ENCODE measurements at regions not wholly inside any gene's neighbourhood (a gene's known extent, or its start where the extent isn't known, plus 50 kb on each side); places are given as distances from the start of the nearest gene placed in this dataset.

GRCh38 chrX:9260603-9261002, 204.3 kb upstream of the TBL1X start:
- intact Hi-C loops (cut with micrococcal nuclease) = no loop called here
- DNase-seq = no peak
- H3K27ac Mint-ChIP-seq = no peak overlapping the region

DNA sequence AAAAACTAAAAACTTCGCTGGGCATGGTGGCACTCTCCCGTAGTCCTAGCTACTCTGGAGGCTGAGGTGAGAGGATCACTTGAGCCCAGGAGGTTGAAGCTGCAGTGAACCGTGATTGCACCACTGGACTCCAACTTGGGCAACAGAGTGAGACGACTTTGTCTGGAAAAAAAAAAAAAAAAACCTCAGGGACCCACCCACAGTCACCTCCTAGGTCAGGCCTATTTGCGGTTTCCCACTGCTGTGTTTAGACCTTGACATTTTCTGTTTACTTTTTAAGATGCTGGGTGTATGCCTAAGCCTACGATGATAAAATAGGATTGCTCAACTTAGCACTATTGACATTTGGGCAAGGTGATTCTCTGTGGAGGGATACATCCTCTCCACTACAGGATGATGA, 197.4 kb upstream of the TBL1X start:
- CTCF ChIA-PET = no interaction called here
- H3K4me1 Mint-ChIP-seq (ENCODE audit: low read depth) = peaks cover 8% of the 10 kb centered on the region
- H3K4me3 Mint-ChIP-seq = no peak overlapping the region
- DNase-seq = no peak
- no peaks in the 10 kb centered on the region for H3K27me3 Mint-ChIP-seq (ENCODE audit: low read depth)
- H3K36me3 Mint-ChIP-seq (ENCODE audit: low read depth) = no peaks in the 10 kb centered on the region
- no peak overlapping the region for H3K27ac Mint-ChIP-seq
- intact Hi-C loops (cut with micrococcal nuclease) = no loop called here
- no peaks in the 10 kb centered on the region for H3K9me3 Mint-ChIP-seq

More at GRCh38 chrX:9260603-9261002, 204.3 kb upstream of the TBL1X start:
- peaks cover 1% of the 10 kb centered on the region for H3K36me3 Mint-ChIP-seq (ENCODE audit: low read depth)
- H3K9me3 Mint-ChIP-seq = peaks cover 5% of the 10 kb centered on the region
- H3K27me3 Mint-ChIP-seq (ENCODE audit: low read depth) = no peaks in the 10 kb centered on the region
- H3K4me1 Mint-ChIP-seq (ENCODE audit: low read depth) = peaks cover 51% of the 10 kb centered on the region
- no peak overlapping the region for H3K4me3 Mint-ChIP-seq
- CTCF ChIA-PET = no interaction called here

- no peak overlapping the region for H3K27ac Mint-ChIP-seq
- H3K4me1 Mint-ChIP-seq (ENCODE audit: low read depth) = no peaks in the 10 kb centered on the region
- H3K27me3 Mint-ChIP-seq (ENCODE audit: low read depth) = no peaks in the 10 kb centered on the region
- H3K4me3 Mint-ChIP-seq = no peak overlapping the region
- DNase-seq = no peak
- H3K9me3 Mint-ChIP-seq = no peaks in the 10 kb centered on the region
- CTCF ChIA-PET = no interaction called here
- intact Hi-C loops (cut with micrococcal nuclease) = no loop called here
- H3K36me3 Mint-ChIP-seq (ENCODE audit: low read depth) = no peaks in the 10 kb centered on the region
Observed at GRCh38 chrX:9269134-9269533, 195.7 kb upstream of the TBL1X start.

- no peak for DNase-seq
- no peaks in the 10 kb centered on the region for H3K4me1 Mint-ChIP-seq (ENCODE audit: low read depth)
- H3K4me3 Mint-ChIP-seq = no peak overlapping the region
- no peaks in the 10 kb centered on the region for H3K36me3 Mint-ChIP-seq (ENCODE audit: low read depth)
- H3K27ac Mint-ChIP-seq = no peak overlapping the region
- no peaks in the 10 kb centered on the region for H3K27me3 Mint-ChIP-seq (ENCODE audit: low read depth)
- intact Hi-C loops (cut with micrococcal nuclease) = no loop called here
- no peaks in the 10 kb centered on the region for H3K9me3 Mint-ChIP-seq
- CTCF ChIA-PET = interaction anchor here (0.7 kb wide), 1 partner anchor 392 kb away, joined by 3 read pairs; no protein-coding TSS in a partner anchor
Observed at GRCh38 chrX:9271789-9272525, 192.9 kb upstream of the TBL1X start.

DNA sequence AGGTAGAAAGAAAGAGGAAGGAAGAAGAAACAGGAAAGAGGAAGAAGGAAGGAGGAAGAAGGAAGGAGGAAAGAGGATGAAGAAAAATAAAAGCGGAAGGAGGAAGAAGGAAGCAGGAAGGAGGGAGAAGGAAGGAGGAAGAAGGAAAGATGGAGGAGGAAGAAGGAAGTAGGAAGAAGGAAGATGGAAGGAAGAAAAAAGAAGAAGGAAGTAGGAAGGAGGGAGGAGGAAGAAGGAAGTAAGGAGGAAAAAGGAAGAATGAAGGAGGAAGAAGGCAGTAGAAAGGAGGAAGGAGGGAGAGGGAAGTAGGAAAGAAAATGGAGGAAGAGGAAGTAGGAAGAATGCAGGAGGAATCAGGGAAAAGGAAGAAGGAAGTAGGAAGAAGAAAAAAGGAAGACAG, 191.1 kb upstream of the TBL1X start:
- intact Hi-C loops (cut with micrococcal nuclease) = no loop called here
- no peaks in the 10 kb centered on the region for H3K27me3 Mint-ChIP-seq (ENCODE audit: low read depth)
- CTCF ChIA-PET = no interaction called here
- H3K4me3 Mint-ChIP-seq = no peak overlapping the region
- H3K4me1 Mint-ChIP-seq (ENCODE audit: low read depth) = no peaks in the 10 kb centered on the region
- no peak for DNase-seq
- H3K36me3 Mint-ChIP-seq (ENCODE audit: low read depth) = no peaks in the 10 kb centered on the region
- H3K27ac Mint-ChIP-seq = no peak overlapping the region
- no peaks in the 10 kb centered on the region for H3K9me3 Mint-ChIP-seq

DNA sequence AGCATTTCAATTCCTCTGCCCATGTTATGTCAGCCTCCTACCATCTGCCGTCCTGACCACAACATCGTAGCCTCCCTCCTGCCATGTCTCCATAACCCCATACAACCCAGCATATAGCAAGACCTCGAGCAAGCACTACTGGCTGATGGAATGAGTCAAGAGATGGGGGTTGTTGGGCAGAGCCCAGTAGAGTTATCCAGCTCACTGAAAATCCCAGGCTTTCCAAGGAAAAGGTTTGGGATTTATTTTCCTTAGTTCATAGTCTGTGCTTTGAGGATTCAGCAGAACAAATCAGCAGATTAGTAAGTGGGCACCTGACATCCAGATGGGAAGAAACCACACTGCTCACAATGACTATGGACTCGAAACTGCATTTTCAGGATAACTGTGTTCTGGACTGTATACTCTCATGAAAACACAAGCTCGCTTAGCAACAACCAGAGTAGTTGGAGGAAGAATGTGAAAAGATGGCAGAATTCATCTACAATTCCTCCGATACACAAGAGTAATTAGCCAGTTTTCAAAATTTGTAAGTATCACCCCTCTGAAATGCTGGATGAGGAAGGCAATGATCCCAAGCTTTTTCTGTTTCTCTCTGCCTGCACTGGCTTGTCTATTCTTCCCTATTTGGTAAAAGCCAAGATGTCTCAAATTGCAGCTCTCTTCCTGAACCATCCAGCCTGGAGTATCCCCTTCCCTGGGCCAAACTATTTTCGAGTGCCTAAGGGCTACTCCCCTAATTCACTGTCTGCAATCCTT, 186.2 kb upstream of the TBL1X start:
- Mint-ChIP-seq H3K27me3 (ENCODE audit: low read depth) (no peaks in the 10 kb centered on the region), H3K4me1 (ENCODE audit: low read depth) (peaks cover 17% of the 10 kb centered on the region), H3K9me3 (no peaks in the 10 kb centered on the region), H3K27ac (no peak overlapping the region), H3K36me3 (ENCODE audit: low read depth) (no peaks in the 10 kb centered on the region), H3K4me3 (no peak overlapping the region)
- DNase-seq = no peak
- CTCF ChIA-PET = no interaction called here
- intact Hi-C loops (cut with micrococcal nuclease) = no loop called here

- Mint-ChIP-seq H3K9me3 (no peaks in the 10 kb centered on the region), H3K27ac (no peak overlapping the region), H3K36me3 (ENCODE audit: low read depth) (no peaks in the 10 kb centered on the region), H3K4me1 (ENCODE audit: low read depth) (peaks cover 17% of the 10 kb centered on the region), H3K4me3 (no peak overlapping the region), H3K27me3 (ENCODE audit: low read depth) (no peaks in the 10 kb centered on the region)
- intact Hi-C loops (cut with micrococcal nuclease) = no loop called here
- CTCF ChIA-PET = no interaction called here
- DNase-seq = no peak
Observed at GRCh38 chrX:9279234-9279544, 185.7 kb upstream of the TBL1X start.

- intact Hi-C loops (cut with micrococcal nuclease) = no loop called here
- no peak for DNase-seq
- Mint-ChIP-seq H3K4me3 (no peak overlapping the region), H3K27me3 (ENCODE audit: low read depth) (no peaks in the 10 kb centered on the region), H3K9me3 (no peaks in the 10 kb centered on the region), H3K36me3 (ENCODE audit: low read depth) (no peaks in the 10 kb centered on the region), H3K27ac (no peak overlapping the region), H3K4me1 (ENCODE audit: low read depth) (peaks cover 26% of the 10 kb centered on the region)
- CTCF ChIA-PET = no interaction called here
Observed at GRCh38 chrX:9280831-9281230, 184.0 kb upstream of the TBL1X start.

GRCh38 chrX:9282325-9282724, 182.5 kb upstream of the TBL1X start:
- CTCF ChIA-PET = no interaction called here
- intact Hi-C loops (cut with micrococcal nuclease) = no loop called here
- no peak for DNase-seq
- H3K36me3 Mint-ChIP-seq (ENCODE audit: low read depth) = no peaks in the 10 kb centered on the region
- H3K4me1 Mint-ChIP-seq (ENCODE audit: low read depth) = peaks cover 33% of the 10 kb centered on the region
- no peak overlapping the region for H3K4me3 Mint-ChIP-seq
- H3K9me3 Mint-ChIP-seq = no peaks in the 10 kb centered on the region
- no peak overlapping the region for H3K27ac Mint-ChIP-seq
- H3K27me3 Mint-ChIP-seq (ENCODE audit: low read depth) = no peaks in the 10 kb centered on the region

DNA sequence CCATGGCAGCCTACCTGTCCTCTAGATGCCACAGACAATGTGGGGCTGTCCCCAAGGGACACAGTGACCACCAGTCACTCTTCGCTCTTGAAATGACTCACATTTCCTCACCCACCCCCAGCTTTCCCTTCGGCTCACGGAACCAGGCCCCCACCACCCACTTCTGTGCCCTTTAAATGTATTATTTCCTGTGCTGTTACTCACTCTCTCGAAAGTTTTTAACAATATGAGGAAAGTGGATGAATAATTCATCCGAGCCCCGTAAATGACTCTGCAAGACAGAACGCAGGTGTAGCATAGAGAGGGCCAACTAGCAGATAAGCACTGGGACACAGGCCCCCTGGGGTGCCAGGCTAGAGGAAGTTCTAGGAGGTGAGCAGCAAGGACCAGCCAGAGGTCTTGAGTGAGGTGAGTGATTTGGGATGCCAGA, 179.5 kb upstream of the TBL1X start:
- Mint-ChIP-seq H3K9me3 (no peaks in the 10 kb centered on the region), H3K27me3 (ENCODE audit: low read depth) (no peaks in the 10 kb centered on the region), H3K36me3 (ENCODE audit: low read depth) (no peaks in the 10 kb centered on the region), H3K4me3 (no peak overlapping the region), H3K27ac (peak overlapping the region; percentile 83), H3K4me1 (ENCODE audit: low read depth) (peaks cover 25% of the 10 kb centered on the region)
- CTCF ChIA-PET = no interaction called here
- DNase-seq = peak; percentile 78
- intact Hi-C loops (cut with micrococcal nuclease) = loop anchor here (1.0 to 2.0 kb wide), 8 partner anchors 27 to 803 kb away; no protein-coding TSS in a partner anchor

DNA sequence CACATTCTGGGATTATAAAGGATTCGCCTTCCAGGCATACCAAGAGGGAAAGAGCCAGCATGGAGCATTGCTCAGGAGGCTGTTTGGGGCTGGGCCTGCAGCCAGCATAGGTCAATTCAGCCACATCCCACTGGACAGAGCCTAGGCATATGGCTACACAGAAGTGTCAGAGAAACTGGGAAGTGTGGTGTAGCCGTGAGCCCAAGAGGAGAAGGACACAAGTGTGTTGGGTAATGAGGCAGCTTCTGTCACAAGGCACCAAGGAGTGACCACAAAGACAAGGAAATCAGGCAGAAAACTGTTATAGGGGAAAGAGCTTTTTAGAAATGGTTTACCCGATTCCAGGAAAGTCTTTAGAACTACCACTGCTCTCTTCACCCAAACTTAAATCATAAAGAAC, 178.6 kb upstream of the TBL1X start:
- no peaks in the 10 kb centered on the region for H3K27me3 Mint-ChIP-seq (ENCODE audit: low read depth)
- DNase-seq = no peak
- no peaks in the 10 kb centered on the region for H3K36me3 Mint-ChIP-seq (ENCODE audit: low read depth)
- no peak overlapping the region for H3K4me3 Mint-ChIP-seq
- H3K9me3 Mint-ChIP-seq = no peaks in the 10 kb centered on the region
- peaks cover 25% of the 10 kb centered on the region for H3K4me1 Mint-ChIP-seq (ENCODE audit: low read depth)
- H3K27ac Mint-ChIP-seq = no peak overlapping the region
- intact Hi-C loops (cut with micrococcal nuclease) = no loop called here
- CTCF ChIA-PET = no interaction called here

- no peaks in the 10 kb centered on the region for H3K36me3 Mint-ChIP-seq (ENCODE audit: low read depth)
- no peak overlapping the region for H3K27ac Mint-ChIP-seq
- DNase-seq = no peak
- no peaks in the 10 kb centered on the region for H3K9me3 Mint-ChIP-seq
- peaks cover 3% of the 10 kb centered on the region for H3K4me1 Mint-ChIP-seq (ENCODE audit: low read depth)
- no peak overlapping the region for H3K4me3 Mint-ChIP-seq
- intact Hi-C loops (cut with micrococcal nuclease) = no loop called here
- CTCF ChIA-PET = no interaction called here
- no peaks in the 10 kb centered on the region for H3K27me3 Mint-ChIP-seq (ENCODE audit: low read depth)
Observed at GRCh38 chrX:9291629-9292028, 173.2 kb upstream of the TBL1X start.

DNA sequence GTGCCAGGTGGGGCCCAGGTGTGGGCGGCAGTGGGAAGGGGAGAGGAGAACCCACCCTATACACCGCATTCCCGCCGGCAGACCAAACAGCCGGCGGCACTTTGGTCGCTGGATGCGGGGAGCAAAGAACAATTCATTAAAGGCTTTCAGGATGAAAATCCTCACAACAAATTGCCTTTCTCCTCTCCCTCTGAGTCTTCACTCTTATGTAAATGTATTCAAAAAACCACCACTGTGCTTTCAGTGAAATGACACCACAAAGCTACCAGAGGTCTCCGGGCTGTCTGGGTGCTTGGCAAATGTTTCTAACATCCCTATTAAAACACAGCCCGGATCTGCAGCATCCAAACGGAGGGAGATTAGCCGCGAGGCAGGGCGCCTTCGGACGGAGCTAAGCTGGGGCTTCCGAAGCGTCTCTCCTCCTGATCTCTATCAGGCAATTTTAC, 171.8 kb upstream of the TBL1X start:
- no peaks in the 10 kb centered on the region for H3K9me3 Mint-ChIP-seq
- no peak overlapping the region for H3K4me3 Mint-ChIP-seq
- H3K4me1 Mint-ChIP-seq (ENCODE audit: low read depth) = peaks cover 3% of the 10 kb centered on the region
- intact Hi-C loops (cut with micrococcal nuclease) = no loop called here
- no peaks in the 10 kb centered on the region for H3K36me3 Mint-ChIP-seq (ENCODE audit: low read depth)
- CTCF ChIA-PET = no interaction called here
- H3K27me3 Mint-ChIP-seq (ENCODE audit: low read depth) = no peaks in the 10 kb centered on the region
- no peak for DNase-seq
- H3K27ac Mint-ChIP-seq = no peak overlapping the region

All from activated naive CD4-positive, alpha-beta T cell treated with anti-CD3 and anti-CD28 coated beads for 36 hours (primary cell).